ENCODE measurements at regions not wholly inside any gene's neighbourhood (a gene's known extent, or its start where the extent isn't known, plus 50 kb on each side); places are given as distances from the start of the nearest gene placed in this dataset.
"Not testable (repeated sequence)": the region's sequence is repeated elsewhere in the genome, so short reads cannot be mapped to it uniquely, and the experiment has no call there.

DNA sequence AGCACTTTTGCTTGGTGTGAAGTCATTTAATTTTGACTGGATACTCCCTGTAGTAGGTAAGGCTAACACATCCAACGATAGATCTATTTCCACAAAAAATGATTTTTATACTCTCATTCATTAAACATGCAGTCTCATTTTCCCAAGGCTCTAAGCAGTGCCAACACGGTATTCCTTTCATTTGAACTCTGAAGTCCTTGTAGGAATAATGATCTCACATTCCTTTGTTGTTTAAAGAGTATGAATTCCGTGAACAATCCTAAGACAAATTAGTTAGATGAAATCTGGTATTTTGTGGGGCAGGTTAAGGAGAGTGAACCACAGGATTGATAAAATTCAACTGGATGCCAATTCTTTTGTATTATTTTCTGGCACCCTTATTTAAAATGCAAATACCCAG, 66.6 kb downstream of the LACC1 start:
- no peak for DNase-seq (ENCODE audit: low spot score)

DNA sequence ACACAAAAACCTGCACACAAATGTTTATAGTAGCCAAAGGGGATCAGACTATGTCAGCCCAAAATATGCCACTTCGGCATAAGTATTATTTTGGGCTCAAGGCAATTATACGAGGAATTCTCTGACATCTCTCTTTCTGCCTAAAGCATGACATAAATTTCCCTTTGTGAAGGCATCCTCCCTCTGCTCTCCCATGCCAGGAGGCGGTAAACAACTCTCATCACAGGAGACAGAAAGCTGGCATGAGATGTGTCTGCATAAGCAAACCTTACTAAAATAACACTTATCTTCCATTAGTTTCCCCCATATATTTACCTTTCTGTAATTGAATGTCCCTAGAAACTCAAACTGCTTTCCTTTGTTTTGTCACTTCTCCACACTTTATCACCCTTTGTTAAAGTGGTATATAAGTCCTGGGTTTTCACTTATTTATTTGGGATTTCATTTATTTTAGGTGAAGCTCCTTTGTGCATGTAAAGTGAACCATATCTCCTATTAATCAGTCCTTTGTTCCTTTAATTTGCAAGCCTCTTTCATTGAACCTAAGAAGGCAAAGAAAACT, 68.3 kb downstream of the LACC1 start:
- no peak for DNase-seq (ENCODE audit: low spot score)

DNA sequence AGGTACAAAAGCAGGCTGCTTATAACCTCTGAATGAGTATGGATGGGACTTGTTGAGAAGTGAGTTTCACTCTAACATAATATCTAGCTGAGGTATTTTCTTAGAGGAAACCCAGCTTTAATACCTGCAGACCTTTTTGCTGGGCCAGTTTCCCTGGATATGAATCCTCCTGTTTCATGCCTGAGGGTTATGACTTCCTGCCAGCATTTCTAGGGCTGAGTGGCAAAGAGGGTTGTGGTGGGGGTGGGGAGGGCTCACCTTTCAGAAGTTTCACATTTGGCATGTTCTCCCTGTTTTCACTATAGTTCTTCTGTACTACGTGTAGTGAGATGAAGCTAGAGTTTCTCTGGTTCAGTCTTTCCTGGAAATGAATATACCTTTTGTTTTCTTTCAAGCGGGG, 73.7 kb downstream of the LACC1 start:
- no peak for DNase-seq (ENCODE audit: low spot score)

DNA sequence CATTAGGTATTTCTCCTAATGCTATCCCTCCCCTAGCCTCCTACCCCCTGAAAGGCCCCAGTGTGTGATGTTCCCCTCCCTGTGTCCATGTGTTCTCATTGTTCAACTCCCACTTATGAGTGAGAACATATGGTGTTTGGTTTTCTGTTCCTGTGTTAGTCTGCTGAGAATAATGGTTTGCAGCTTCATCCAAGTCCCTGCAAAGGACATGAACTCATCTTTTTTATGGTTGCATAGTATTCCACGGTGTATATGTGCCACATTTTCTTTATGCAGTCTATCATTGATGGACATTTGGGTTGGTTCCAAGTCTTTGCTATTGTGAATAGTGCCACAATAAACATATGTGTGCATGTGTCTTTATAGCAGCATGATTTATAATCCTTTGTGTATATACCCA, 77.3 kb downstream of the LACC1 start:
- DNase-seq (ENCODE audit: low spot score) = not testable (repeated sequence)

DNA sequence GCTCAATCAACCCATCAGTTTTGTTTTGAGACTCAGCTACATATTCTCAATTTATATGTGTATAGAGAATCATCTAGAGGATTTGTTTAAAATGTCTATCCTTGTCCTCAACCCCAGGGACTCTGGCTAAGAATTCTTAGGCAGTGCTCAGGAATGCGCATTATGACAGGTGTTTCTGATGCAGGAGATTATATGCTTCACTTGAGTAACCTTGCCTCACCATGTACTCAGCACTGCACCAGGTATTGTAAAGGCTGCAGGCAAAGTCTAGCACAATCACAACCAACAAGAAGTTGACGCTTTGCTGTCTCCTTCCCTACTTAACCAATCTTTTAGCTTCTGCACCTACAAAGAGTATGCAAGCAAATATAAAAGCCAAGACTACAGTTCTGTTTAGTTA, 79.6 kb downstream of the LACC1 start:
- no peak for DNase-seq (ENCODE audit: low spot score)

DNA sequence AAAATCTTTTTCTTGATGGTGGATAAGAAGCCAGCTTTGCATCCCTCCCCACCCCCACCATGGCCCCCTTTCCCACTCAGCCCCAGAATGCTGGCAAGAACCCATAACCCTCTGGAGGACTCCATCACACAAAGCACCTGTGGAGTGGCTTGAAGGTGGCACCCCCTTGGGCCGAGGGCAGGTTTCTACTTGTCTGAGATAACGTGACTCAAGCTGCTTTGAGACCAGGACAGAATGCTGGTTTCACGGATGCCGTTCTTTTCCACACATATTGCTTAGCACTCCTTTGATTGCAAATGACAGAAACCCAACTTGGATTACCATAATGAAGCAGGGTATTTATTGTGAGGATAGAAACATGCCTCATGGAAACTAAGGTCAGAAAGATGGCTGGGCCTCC, 82.2 kb downstream of the LACC1 start:
- no peak for DNase-seq (ENCODE audit: low spot score)

DNA sequence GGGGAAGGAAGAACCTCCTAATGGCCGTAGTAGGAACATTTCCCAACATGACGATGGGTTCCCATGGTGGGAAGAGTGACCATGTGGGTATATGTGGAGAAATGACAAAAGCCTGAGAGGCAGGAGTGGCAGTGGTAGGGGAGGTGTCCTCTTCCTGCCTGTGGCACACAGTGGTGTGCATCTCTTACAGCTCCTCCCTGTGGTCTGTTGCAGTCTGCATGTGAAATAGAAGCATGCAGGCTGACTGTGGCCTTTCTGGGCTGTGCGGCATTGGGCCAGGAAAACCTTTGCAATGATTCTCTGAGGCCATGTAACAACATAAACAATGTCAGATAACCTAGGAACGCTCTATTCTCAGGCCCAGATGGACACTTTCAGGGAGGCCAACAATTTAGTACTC, 84.0 kb downstream of the LACC1 start:
- no peak for DNase-seq (ENCODE audit: low spot score)

DNA sequence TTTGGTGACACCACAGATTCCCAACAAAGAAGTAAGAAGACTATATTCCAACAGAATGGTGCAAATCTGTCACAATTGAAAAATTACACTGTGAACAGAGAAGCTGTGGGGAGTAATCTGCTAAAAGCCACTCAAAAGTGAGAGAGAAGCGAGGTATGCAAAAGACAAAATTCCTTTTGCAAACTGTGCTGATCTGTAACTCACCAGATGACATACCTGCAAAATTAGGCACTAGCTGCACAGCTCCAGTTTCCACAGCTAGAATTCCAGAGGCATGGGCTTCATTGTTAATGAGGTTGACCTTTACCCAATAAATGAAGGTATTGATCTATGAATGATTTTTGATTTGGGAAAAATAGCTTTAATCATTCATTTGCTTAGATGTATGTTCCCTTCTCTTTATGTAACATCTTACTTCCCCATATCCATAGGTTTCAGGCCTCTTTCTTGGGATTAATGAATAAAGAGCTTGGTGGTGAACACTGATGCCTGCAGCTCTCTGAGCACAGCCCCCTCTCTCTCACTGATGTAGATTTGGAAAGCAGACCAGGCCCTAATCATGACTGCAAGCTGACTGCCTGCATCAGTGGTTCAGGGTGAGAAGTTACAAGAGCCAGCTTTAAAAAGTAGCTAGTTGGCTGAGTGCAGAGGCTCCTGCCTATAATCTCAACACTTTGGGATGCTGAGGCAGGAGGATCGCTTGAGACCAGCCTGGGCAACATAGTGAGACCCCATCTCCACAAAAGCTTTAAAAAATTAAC, 85.2 kb downstream of the LACC1 start:
- no peak for DNase-seq (ENCODE audit: low spot score)

DNA sequence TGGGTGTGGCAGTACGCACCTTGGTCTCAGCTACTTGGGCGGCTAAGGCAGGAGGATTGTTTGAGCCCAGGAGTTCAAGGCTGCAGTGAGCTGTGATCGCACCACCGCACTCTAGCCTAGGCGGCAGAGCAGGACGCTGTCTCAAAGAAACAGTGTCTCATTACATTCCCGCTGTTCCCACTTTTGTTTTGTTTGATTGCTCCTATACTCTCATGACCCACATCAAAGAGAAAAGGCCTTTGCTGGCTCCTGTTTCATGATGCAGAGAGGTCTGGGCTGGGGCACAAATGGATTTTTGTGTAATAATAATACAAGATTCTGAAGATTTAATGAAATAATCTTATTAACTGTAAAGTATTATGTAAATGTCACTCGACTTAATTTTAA, 85.7 kb downstream of the LACC1 start:
- no peak for DNase-seq (ENCODE audit: low spot score)

DNA sequence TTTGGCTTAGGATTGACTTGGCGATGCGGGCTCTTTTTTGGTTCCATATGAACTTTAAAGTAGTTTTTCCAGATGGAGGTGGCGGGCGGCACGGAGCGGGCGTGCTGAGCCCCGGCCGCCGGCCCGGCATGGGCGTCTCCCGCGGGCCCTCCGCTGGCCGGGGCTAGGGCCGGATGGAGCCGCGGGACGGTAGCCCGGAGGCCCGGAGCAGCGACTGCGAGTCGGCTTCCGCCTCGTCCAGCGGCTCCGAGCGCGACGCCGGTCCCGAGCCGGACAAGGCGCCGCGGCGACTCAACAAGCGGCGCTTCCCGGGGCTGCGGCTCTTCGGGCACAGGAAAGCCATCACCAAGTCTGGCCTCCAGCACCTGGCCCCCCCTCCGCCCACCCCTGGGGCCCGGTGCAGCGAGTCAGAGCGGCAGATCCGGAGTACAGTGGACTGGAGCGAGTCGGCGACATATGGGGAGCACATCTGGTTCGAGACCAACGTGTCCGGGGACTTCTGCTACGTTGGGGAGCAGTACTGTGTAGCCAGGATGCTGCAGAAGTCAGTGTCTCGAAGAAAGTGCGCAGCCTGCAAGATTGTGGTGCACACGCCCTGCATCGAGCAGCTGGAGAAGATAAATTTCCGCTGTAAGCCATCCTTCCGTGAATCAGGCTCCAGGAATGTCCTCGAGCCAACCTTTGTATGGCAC, 88.7 kb downstream of the LACC1 start:
- not testable (repeated sequence) for DNase-seq (ENCODE audit: low spot score)

DNA sequence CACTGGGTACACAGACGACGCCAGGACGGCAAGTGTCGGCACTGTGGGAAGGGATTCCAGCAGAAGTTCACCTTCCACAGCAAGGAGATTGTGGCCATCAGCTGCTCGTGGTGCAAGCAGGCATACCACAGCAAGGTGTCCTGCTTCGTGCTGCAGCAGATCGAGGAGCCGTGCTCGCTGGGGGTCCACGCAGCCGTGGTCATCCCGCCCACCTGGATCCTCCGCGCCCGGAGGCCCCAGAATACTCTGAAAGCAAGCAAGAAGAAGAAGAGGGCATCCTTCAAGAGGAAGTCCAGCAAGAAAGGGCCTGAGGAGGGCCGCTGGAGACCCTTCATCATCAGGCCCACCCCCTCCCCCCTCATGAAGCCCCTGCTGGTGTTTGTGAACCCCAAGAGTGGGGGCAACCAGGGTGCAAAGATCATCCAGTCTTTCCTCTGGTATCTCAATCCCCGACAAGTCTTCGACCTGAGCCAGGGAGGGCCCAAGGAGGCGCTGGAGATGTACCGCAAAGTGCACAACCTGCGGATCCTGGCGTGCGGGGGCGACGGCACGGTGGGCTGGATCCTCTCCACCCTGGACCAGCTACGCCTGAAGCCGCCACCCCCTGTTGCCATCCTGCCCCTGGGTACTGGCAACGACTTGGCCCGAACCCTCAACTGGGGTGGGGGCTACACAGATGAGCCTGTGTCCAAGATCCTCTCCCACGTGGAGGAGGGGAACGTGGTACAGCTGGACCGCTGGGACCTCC, 89.4 kb downstream of the LACC1 start:
- DNase-seq (ENCODE audit: low spot score) = not testable (repeated sequence)

DNA sequence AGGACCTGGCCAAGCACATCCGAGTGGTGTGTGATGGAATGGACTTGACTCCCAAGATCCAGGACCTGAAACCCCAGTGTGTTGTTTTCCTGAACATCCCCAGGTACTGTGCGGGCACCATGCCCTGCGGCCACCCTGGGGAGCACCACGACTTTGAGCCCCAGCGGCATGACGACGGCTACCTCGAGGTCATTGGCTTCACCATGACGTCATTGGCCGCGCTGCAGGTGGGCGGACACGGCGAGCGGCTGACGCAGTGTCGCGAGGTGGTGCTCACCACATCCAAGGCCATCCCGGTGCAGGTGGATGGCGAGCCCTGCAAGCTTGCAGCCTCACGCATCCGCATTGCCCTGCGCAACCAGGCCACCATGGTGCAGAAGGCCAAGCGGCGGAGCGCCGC, 90.2 kb downstream of the LACC1 start:
- not testable (repeated sequence) for DNase-seq (ENCODE audit: low spot score)

DNA sequence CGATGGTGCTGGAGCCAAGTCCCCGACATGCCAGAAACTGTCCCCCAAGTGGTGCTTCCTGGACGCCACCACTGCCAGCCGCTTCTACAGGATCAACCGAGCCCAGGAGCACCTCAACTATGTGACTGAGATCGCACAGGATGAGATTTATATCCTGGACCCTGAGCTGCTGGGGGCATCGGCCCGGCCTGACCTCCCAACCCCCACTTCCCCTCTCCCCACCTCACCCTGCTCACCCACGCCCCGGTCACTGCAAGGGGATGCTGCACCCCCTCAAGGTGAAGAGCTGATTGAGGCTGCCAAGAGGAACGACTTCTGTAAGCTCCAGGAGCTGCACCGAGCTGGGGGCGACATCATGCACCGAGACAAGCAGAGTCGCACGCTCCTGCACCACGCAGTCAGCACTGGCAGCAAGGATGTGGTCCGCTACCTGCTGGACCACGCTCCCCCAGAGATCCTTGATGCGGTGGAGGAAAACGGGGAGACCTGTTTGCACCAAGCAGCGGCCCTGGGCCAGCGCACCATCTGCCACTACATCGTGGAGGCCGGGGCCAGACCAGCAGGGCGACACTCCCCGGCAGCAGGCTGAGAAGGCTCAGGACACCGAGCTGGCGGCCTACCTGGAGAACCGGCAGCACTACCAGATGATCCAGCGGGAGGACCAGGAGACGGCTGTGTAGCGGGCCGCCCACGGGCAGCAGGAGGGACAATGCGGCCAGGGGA, 91.0 kb downstream of the LACC1 start:
- not testable (repeated sequence) for DNase-seq (ENCODE audit: low spot score)

DNA sequence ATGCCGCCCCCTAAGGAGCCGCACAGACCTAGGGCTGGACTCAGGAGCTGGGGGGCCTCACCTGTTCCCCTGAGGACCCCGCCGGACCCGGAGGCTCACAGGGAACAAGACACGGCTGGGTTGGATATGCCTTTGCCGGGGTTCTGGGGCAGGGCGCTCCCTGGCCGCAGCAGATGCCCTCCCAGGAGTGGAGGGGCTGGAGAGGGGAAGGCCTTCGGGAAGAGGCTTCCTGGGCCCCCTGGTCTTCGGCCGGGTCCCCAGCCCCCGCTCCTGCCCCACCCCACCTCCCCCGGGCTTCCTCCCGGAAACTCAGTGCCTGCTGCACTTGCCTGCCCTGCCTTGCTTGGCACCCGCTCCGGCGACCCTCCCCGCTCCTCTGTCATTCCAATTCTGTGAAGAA, 91.6 kb downstream of the LACC1 start:
- DNase-seq (ENCODE audit: low spot score) = not testable (repeated sequence)

DNA sequence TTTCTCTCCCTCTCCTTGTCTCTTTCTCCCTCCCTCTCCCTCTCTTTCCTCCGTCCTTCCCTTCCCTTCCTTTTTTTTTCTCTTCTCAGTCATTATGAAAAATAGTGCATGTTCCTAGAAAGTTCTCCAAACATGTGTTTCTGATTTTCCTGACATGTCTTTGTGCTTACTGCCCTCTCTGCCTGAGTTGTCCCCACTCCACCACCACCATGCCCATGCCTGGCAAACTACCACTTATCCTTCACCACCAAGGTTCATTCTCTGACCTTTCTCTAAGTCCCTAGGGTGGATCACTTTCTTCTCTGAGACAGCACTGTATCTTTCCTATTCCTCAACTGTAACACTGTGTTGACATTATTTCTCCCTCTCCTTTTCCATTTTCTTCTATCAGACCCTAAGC, 98.2 kb downstream of the LACC1 start:
- no peak for DNase-seq (ENCODE audit: low spot score)

DNA sequence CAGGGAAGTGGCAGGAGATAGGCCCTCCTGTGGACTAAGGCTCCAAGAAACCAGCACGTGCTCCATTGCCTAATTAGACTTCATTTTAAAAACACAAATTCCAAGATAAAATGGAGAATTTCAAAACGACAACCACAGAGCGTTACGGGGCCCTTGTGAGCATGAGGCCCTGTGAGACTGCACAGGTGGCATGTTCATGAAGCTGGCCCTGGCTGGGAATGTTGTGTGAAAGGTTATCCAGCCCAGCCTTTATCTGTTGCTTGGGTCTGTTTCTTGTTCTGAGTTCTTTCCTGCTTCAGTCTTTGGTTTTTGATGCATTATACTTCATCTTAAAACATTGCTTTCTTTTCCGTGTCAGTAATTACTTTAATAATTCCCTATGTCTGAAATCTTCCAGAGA, 99.0 kb downstream of the LACC1 start:
- no peak for DNase-seq (ENCODE audit: low spot score)

DNA sequence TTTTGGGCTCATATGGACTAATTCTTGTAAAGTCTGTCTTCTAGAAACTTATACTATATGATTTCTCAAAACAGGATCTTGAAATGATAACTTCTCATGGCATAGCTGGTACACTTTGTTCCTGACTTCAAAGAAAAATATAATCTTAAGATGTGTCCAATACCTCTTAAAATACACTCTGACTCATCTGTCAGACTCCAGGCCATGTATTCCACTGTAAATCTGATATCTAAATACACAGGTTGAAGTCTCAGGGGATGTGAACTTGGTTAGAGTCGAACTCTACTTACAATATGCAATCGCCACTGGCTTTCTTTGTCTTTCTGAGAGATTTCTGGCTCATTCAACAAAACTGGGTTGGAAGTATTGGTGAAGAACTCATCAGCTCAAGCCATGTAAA, 99.8 kb downstream of the LACC1 start:
- DNase-seq (ENCODE audit: low spot score) = no peak

DNA sequence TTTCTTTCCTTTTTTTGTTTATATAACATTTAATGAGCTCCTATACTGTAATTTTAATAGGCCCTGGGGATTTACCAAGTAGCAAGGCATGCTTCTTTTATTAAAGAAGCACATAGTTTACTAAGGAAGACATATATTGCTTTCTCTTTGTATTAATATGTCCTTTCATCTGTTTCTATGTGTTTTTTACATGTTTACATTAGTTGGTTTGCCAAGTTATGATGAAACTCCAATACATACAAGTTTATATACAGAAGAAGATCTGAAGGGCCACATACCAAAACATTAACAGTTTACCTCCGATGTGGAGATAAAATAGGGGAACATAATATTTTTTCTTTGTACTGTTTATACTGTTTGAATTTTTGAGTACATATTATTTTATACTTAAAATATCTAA, 100.9 kb downstream of the LACC1 start:
- no peak for DNase-seq (ENCODE audit: low spot score)

DNA sequence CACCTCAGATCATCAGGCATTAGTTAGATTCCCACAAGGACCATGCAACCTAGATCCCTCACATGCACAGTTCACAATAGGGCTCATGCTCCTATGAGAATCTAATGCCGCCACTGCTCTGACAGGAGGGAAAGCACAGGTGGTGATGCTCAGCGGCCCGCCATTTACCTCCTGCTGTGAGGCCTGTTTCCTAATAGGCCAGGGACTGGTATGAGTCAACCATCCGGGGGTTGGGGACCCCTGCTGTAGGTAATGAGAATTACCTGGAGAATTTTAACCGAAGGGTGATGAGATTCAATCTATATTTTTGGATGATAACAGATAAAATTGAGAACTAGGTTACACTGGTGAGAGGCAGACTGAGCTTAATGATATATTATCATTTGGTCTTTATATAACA, 101.4 kb downstream of the LACC1 start:
- DNase-seq (ENCODE audit: low spot score) = no peak

DNA sequence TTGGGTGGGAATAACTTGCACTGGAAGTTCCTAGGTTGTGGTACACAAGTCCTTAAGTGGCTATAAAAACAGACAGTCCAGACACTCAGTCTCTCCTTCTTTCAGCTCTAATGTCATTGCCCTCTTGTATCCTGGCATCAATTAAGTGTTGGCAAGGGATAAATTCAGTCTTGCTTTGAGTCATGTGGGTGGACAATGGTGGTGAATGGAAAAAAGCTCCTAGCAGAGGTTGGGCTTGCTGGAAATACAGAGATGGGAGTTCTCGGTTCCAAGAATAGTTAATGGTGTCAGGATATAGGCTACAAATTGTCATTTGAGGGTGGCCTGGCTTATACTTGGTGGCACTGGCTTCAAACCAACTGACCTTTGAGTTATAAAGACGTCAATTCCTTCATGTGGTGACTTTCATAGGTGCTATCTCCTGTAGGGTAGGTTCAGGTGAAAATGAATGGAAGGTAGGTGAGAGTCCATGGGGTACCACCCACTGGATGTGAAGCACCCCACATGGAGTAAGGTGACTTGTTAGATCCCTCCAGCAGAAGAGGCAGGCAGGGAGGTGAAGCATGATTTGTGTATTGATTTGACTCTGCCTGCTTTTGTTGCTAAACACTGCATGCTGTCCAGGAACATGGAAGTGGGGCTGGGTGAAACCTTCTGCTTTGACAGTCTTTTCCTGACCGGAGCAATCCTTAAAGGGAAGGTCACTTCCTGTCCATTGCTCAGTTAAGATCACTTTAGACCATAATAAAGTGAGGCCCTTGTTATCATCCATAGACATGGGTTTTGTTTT, 102.0 kb downstream of the LACC1 start:
- no peak for DNase-seq (ENCODE audit: low spot score)

DNA sequence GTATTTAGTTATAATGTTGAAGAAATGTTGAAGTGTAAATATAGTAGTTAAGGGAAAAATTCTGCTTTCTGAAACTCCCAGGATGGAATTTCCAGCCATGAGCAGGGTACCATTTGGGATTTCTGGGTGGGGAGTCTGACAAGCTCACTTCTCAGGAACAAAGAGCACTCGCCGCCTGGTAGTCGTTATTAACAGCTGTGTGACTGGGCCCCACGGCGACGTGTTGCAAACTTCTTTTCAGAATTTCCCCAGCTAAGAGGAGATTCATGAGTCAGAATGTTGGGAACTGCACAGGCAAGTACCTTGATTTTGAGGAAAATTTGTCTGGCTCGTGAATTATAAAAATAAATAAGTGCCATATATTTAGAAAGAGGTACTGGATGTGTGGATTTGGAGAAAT, 103.7 kb downstream of the LACC1 start:
- DNase-seq (ENCODE audit: low spot score) = no peak

Data from cerebellar cortex (tissue), 1 donor.